Left lung (tissue), 4 donors: ENCODE measurements at regions not wholly inside any gene's neighbourhood (a gene's known extent, or its start where the extent isn't known, plus 50 kb on each side); places are given as distances from the start of the nearest gene placed in this dataset.
"Not testable (repeated sequence)": the region's sequence is repeated elsewhere in the genome, so short reads cannot be mapped to it uniquely, and the experiment has no call there.

Source experiments
- ATAC-seq: fragments of 200-7000 bp; cut with Tn5 transposase; one replicate; pipeline ENCODE4 v1.9.1; 2020; ENCODE audit warnings: moderate library complexity
- DNase-seq, 4 donors: peaks; one replicate each; pipeline ENCODE4 v3.0.0-alpha.2; 2013 to 2020
- H3K27ac ChIP-seq, 2 donors: fragments of 200-600 bp; sonication (generic) in 1 of 2; one replicate each; pipeline versions ENCODE4 v1.5.0 to v1.8.0; 2020 to 2021
- H3K27me3 ChIP-seq, 2 donors: fragments of 200-600 bp; sonication (generic) in 1 of 2; one replicate each; pipeline versions ENCODE4 v1.5.0 to v1.8.0; 2020 to 2021
- H3K36me3 ChIP-seq, 2 donors: fragments of 200-600 bp; sonication (generic) in 1 of 2; one replicate each; pipeline versions ENCODE4 v1.5.0 to v1.8.0; 2020 to 2021
- H3K4me1 ChIP-seq, 2 donors: fragments of 200-600 bp; one replicate each; pipeline ENCODE4 v1.8.0; 2021
- H3K4me3 ChIP-seq, 2 donors: fragments of 200-600 bp; sonication (generic) in 1 of 2; one replicate each; pipeline versions ENCODE4 v1.5.0 to v1.8.0; 2020 to 2021; ENCODE audit warnings: mild to moderate bottlenecking in 1 of 2
- H3K9me3 ChIP-seq, 2 donors: fragments of 200-600 bp; sonication (generic) in 1 of 2; one replicate each; pipeline versions ENCODE4 v1.5.0 to v1.8.0; 2020 to 2021
- CTCF ChIP-seq, 2 donors: fragments of 200-600 bp; sonication (generic) in 1 of 2; IDR thresholded peaks; one replicate each; pipeline versions ENCODE4 v1.5.0 to v1.8.0; 2021; ENCODE audit warnings: antibody characterized with exemption in 2 of 2
- intact Hi-C, 2 donors: fragments of 100-400 bp; cut with DNase I; formaldehyde crosslinking; loops; one replicate each; pipeline versions ENCODE4 v1.11.2 to v1.14.2; 2022
- donor health status: DM: no; HTN: yes; CAD: no.
- donor health status: DM: no; HTN: no; CAD: no.

GRCh38 chr6:155628306-155628705 lies 172.7 kb upstream of the NOX3 start:
- TF ChIP-seq CTCF (IDR thresholded peaks at IDR 0.05): no peak
- intact Hi-C loops: no loop called here

DNA sequence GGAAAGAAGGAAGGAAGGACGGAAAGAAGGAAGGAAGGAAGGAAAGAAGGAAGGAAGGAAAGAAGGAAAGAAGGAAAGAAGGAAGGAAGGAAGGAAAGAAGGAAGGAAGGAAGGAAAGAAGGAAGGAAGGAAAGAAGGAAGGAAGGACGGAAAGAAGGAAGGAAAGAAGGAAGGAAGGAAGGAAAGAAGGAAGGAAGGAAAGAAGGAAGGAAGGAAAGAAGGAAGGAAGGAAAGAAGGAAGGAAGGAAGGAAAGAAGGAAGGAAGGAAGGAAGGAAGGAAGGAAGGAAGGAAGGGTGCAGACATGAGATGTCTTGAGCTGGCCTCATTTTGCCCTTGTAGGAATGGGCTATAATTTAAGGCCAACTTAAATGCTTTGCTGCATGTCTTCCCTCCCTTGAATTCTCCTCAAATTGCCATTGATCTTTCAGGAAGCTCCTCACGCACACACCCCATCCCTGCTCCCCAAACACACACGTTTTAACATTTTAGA lies 172.1 kb upstream of the NOX3 start:
- intact Hi-C loops, H3K36me3 ChIP-seq, H3K9me3 ChIP-seq, H3K4me1 ChIP-seq, H3K27me3 ChIP-seq, H3K27ac ChIP-seq, DNase-seq, ATAC-seq, H3K4me3 ChIP-seq: not testable (repeated sequence)

More at GRCh38 chr6:155628306-155628705, 172.7 kb upstream of the NOX3 start:
- H3K27ac ChIP-seq: no peak overlapping the region
- peaks cover 0 to 7% of the 10 kb centered on the region in 2 donors for H3K9me3 ChIP-seq
- H3K4me1 ChIP-seq: no peaks in the 10 kb centered on the region
- H3K4me3 ChIP-seq: no peak overlapping the region
- ATAC-seq: no peak
- no peaks in the 10 kb centered on the region for H3K36me3 ChIP-seq
- no peak for DNase-seq
- no peaks in the 10 kb centered on the region for H3K27me3 ChIP-seq

DNA sequence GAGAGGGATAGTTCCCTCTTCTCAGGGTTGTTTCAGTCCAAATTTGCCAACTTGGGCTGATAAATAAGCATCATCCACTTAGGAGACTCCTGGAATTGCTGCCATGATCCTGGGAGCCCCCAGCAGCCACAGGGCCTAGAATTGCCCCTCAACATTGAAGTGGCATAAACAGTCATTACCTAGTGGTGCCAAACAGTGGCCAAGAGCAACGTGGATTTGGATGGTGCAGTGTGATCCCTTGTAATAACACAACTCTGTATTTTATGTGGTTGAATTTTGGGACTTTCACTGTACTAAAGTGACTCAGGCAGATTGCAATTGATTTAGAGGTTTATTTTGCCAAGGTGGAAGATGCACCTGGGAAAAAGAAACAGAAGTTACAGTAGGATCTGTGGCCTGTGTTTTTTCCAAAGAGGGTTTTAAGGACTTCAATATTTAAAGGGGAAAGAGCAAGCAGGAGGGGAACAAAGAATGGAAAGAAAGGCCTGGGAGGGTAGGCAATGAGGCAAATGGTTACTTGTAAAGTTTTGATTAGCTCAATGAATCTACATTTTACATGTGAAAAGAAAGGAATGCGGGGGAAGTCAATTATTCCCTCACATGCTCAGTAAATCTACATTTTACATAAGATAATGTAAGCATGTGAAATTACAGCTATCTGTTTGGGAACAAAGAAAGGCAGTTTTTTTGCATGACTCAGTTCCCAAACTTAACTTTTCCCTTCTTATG lies 168.0 kb upstream of the NOX3 start:
- Histone ChIP-seq H3K27ac (no peak overlapping the region), H3K4me1 (no peaks in the 10 kb centered on the region), H3K27me3 (no peaks in the 10 kb centered on the region), H3K4me3 (no peak overlapping the region), H3K9me3 (peaks cover 0 to 7% of the 10 kb centered on the region in 2 donors), H3K36me3 (no peaks in the 10 kb centered on the region)
- intact Hi-C loops: no loop called here
- ATAC-seq: no peak
- DNase-seq: no peak
- TF ChIP-seq CTCF (IDR thresholded peaks at IDR 0.05): no peak

DNA sequence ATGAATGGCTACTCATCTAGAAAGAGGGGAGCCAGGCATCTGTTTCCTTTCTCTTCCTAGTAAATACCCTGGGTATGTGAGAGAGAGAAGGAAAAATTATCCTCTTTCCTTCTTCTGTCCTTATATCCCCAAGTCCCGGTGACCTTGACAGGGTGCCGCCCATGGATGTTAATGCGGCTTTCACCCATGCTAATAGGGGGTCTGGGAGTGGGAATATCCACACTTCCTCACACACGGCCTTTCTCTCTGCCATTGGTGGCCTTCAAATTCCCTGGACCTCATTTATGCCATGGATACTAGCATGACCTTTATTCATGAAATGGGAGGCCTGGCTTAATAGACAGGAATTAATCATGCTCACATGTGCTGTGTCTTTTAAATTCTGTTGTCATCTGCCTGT lies 159.0 kb upstream of the NOX3 start:
- no peaks in the 10 kb centered on the region for H3K27me3 ChIP-seq
- H3K27ac ChIP-seq: no peak overlapping the region
- H3K4me3 ChIP-seq: no peak overlapping the region
- no peaks in the 10 kb centered on the region for H3K4me1 ChIP-seq
- no peak for ATAC-seq
- H3K36me3 ChIP-seq: no peaks in the 10 kb centered on the region
- intact Hi-C loops: no loop called here
- DNase-seq: no peak
- H3K9me3 ChIP-seq: peaks cover 0 to 71% of the 10 kb centered on the region in 2 donors
- no peak for TF ChIP-seq CTCF (IDR thresholded peaks at IDR 0.05)

DNA sequence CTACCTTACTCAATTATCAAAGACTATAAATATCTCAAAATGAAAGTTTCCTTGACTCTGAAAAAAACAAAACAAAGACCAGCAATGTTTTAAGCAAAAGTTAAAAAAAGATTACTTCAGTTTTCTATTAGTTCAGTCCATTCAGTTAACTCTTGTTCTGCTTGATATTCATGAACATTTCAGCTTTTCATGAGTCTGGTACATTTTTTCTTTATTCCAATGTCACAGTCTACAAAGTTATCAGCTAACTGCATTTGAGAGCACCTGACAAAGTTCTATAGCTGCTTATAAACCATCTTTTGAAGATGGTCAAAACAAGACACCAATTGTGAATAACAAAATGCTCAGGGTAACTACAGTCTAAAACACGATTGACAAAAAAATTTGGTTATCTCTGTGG lies 156.1 kb upstream of the NOX3 start:
- Histone ChIP-seq H3K27me3 (no peaks in the 10 kb centered on the region), H3K36me3 (no peaks in the 10 kb centered on the region), H3K4me3 (no peak overlapping the region), H3K4me1 (no peaks in the 10 kb centered on the region), H3K27ac (no peak overlapping the region), H3K9me3 (peaks cover 0 to 65% of the 10 kb centered on the region in 2 donors)
- ATAC-seq: no peak
- intact Hi-C loops: no loop called here
- no peak for DNase-seq
- TF ChIP-seq CTCF (IDR thresholded peaks at IDR 0.05): no peak

DNA sequence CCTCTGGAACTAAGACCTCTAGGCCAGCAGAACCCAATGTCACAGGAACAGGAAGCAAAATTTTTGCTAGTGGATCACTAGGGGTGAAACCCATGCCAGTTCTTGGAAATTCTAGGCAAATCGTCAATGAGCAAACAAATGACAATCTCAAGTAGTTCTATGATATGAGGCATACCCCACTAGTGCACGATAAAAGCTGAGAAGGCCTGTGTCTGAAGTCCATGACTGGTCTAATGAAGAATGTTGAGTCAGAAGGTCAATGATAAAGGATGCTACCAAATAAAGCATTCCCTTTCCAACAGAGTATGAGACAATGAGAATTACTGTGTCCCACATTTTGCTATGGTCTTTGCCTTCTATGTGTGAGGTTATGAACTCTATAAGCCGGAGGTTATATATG lies 149.4 kb upstream of the NOX3 start:
- intact Hi-C loops: no loop called here
- no peak overlapping the region for H3K27ac ChIP-seq
- peaks cover 0 to 3% of the 10 kb centered on the region in 2 donors for H3K9me3 ChIP-seq
- no peak for TF ChIP-seq CTCF (IDR thresholded peaks at IDR 0.05)
- no peaks in the 10 kb centered on the region for H3K4me1 ChIP-seq
- H3K4me3 ChIP-seq: no peak overlapping the region
- ATAC-seq: no peak
- DNase-seq: no peak
- H3K27me3 ChIP-seq: no peaks in the 10 kb centered on the region
- H3K36me3 ChIP-seq: no peaks in the 10 kb centered on the region
